GM12878 (cell line): ENCODE measurements at regions not wholly inside any gene's neighbourhood (a gene's known extent, or its start where the extent isn't known, plus 50 kb on each side); places are given as distances from the start of the nearest gene placed in this dataset.

Experiments
- ATAC-seq: fragments of 200-7000 bp; cut with Tn5 transposase; 3 replicates; pipeline ENCODE4 v1.9.1; 2020; ENCODE audit warnings: mild to moderate bottlenecking, moderate library complexity
- BruUV-seq: library from RNA; stranded (reverse); fragments of 400-500 nt; replicated peaks from 2 replicates; lab custom pipeline; 2021; lab: Mats Ljungman, UMichigan
- CTCF ChIA-PET: fragments of 300-600 bp; sonication (Branson Sonifier 250); formaldehyde crosslinking; extraction: SDS; loops from one replicate; lab custom pipeline; 2021; ENCODE audit warnings: inconsistent platforms; lab: Yijun Ruan, JAX
- POLR2A ChIA-PET: fragments of 350-600 bp; formaldehyde crosslinking; extraction: SDS; loops from one replicate; lab custom pipeline; 2021; ENCODE audit warnings: inconsistent platforms; lab: Charles Lee
- RAD21 ChIA-PET: fragments of 300-600 bp; sonication (Branson Sonifier 250); formaldehyde crosslinking; loops from one replicate; lab custom pipeline; 2023; ENCODE audit warnings: antibody characterized with exemption; ENCODE audit not compliant: unreplicated experiment; lab: Charles Lee
- SMC1A ChIA-PET: fragments of 300-600 bp; sonication (Branson Sonifier 250); formaldehyde crosslinking; loops from one replicate; lab custom pipeline; 2023; ENCODE audit not compliant: unreplicated experiment, uncharacterized antibody; lab: Charles Lee
- DNase-seq: peaks from one replicate; pipeline ENCODE4 v3.0.0-alpha.2; 2011; ENCODE audit warnings: low read depth, low spot score
- FAIRE-seq: peaks from 3 replicates; lab custom pipeline; 2011; peaks lifted over from hg19 to GRCh38; lab: Jason Lieb, UNC
- H2AFZ ChIP-seq: 2 replicates; pipeline ENCODE4 v1.6.0; 2011; ENCODE audit warnings: low read depth, low read length, control low read depth; ENCODE audit not compliant: control insufficient read depth
- H3K27ac ChIP-seq: 2 replicates; pipeline ENCODE4 v1.5.1; 2011; ENCODE audit warnings: control low read depth; ENCODE audit not compliant: control insufficient read depth, insufficient read depth
- H3K27me3 ChIP-seq, 2 experiments: replicated peaks in 1 of 2; 2 replicates each; pipeline versions ENCODE4 v1.6.0 to v1.6.1; 2011; ENCODE audit warnings: low read length in 1 of 2; ENCODE audit not compliant: control insufficient read depth in 2 of 2, insufficient read depth in 2 of 2
- H3K36me3 ChIP-seq, 2 experiments: 2 replicates each; pipeline ENCODE4 v1.5.1; 2011; ENCODE audit warnings: low read length in 1 of 2; ENCODE audit not compliant: control insufficient read depth in 2 of 2, insufficient read depth in 2 of 2
- H3K4me1 ChIP-seq: 2 replicates; pipeline ENCODE4 v1.6.1; 2011; ENCODE audit warnings: mild to moderate bottlenecking, low read length, moderate library complexity, mixed read lengths; ENCODE audit not compliant: control insufficient read depth, insufficient read depth
- H3K4me2 ChIP-seq: 2 replicates; pipeline ENCODE4 v1.6.0; 2011; ENCODE audit warnings: control low read depth; ENCODE audit not compliant: control insufficient read depth, insufficient read depth
- H3K4me3 ChIP-seq: fragments of 200-600 bp; sonication (generic); 2 replicates; pipeline ENCODE4 v1.5.1; 2016
- H3K79me2 ChIP-seq: 2 replicates; pipeline ENCODE4 v1.6.0; 2011; ENCODE audit warnings: low read length; ENCODE audit not compliant: control insufficient read depth, insufficient read depth
- H3K9ac ChIP-seq: 2 replicates; pipeline ENCODE4 v1.8.0; 2011; ENCODE audit warnings: low read length, control low read depth, mixed read lengths; ENCODE audit not compliant: control insufficient read depth, insufficient read depth
- H3K9me3 ChIP-seq: replicated peaks from 3 replicates; pipeline ENCODE4 v1.5.1; 2011; ENCODE audit warnings: mild to moderate bottlenecking, low read length; ENCODE audit not compliant: control insufficient read depth, insufficient read depth
- H4K20me1 ChIP-seq: 2 replicates; pipeline ENCODE4 v1.6.0; 2011; ENCODE audit not compliant: control insufficient read depth, insufficient read depth
- BACH1 ChIP-seq: fragments of 450-650 bp; IDR thresholded peaks from 2 replicates; pipeline ENCODE4 v1.6.1; 2017; ENCODE audit warnings: mild to moderate bottlenecking, borderline replicate concordance
- CBX5 ChIP-seq: sonication (generic); IDR thresholded peaks from 2 replicates; pipeline ENCODE4 v1.6.1; 2016; ENCODE audit warnings: low read depth, moderate library complexity, mild to moderate bottlenecking, inconsistent platforms
- EP300 ChIP-seq, 2 experiments: fragments of 150-350 bp in 1 of 2; IDR thresholded peaks; 2 replicates each; pipeline ENCODE4 v1.6.1; 2011 to 2012; ENCODE audit warnings: low read depth in 2 of 2, low read length in 2 of 2, borderline replicate concordance in 1 of 2, improper control_type of control experiment in 1 of 2, inconsistent platforms in 1 of 2; ENCODE audit not compliant: control insufficient read depth in 1 of 2
- LARP7 ChIP-seq: fragments of 450-650 bp; IDR thresholded peaks from 2 replicates; pipeline ENCODE4 v1.6.1; 2017; ENCODE audit warnings: mild to moderate bottlenecking
- PAX5 ChIP-seq: IDR thresholded peaks from 2 replicates; pipeline ENCODE4 v1.6.1; 2011; ENCODE audit warnings: low read depth, low read length, borderline replicate concordance
- POLR2A ChIP-seq: IDR thresholded peaks from 2 replicates; pipeline ENCODE4 v1.6.1; 2011; ENCODE audit warnings: low read depth, mild to moderate bottlenecking, low read length
- POLR2AphosphoS5 ChIP-seq: IDR thresholded peaks from 2 replicates; pipeline ENCODE4 v1.6.1; 2011; ENCODE audit warnings: mild to moderate bottlenecking, low read length, inconsistent platforms
- POU2F2 ChIP-seq: IDR thresholded peaks from 3 replicates; pipeline ENCODE4 v1.6.1; 2011; ENCODE audit warnings: low read depth, mild to moderate bottlenecking, low read length, borderline replicate concordance
- RUNX3 ChIP-seq: IDR thresholded peaks from 2 replicates; pipeline ENCODE4 v1.6.1; 2012; ENCODE audit warnings: low read length, inconsistent platforms
- SP1 ChIP-seq: IDR thresholded peaks from one replicate; pipeline ENCODE4 v1.6.1; 2011; ENCODE audit warnings: low read depth, low read length
- STAT3 ChIP-seq: IDR thresholded peaks from 2 replicates; pipeline ENCODE4 v1.6.1; 2011; ENCODE audit warnings: low read depth, low read length, improper control_type of control experiment
- TARDBP ChIP-seq: IDR thresholded peaks from 2 replicates; pipeline ENCODE4 v1.6.1; 2016; ENCODE audit warnings: borderline replicate concordance
- ZNF384 ChIP-seq: IDR thresholded peaks from 2 replicates; pipeline ENCODE4 v1.6.1; 2012; ENCODE audit warnings: low read depth, mild to moderate bottlenecking, low read length, improper control_type of control experiment, borderline replicate concordance
- WGBS: methylation state at CpG from one replicate; pipeline ENCODE4 v1.1.6; 2016; ENCODE audit warnings: low lambda C conversion rate; ENCODE audit not compliant: insufficient replicate concordance, insufficient coverage; ENCODE audit errors: missing lambda C conversion rate; 5-methylcytosine and 5-hydroxymethylcytosine counted together
- in situ Hi-C: fragments of 300-500 bp; cut with MboI; formaldehyde crosslinking; loops from 9 replicates; pipeline ENCODE4 v1.14.3; 2018; ENCODE audit warnings: mixed read lengths
- intact Hi-C: fragments of 100-400 bp; cut with micrococcal nuclease; formaldehyde crosslinking; loops from one replicate; pipeline ENCODE4 v1.14.2; 2022; ENCODE audit not compliant: unreplicated experiment
- TF ChIP-seq, protein P1 (sequence below): fragments of 450-650 bp; IDR thresholded peaks from 2 replicates; pipeline ENCODE4 v1.6.1; 2017; ENCODE audit warnings: mild to moderate bottlenecking, low read depth, inconsistent platforms; ENCODE audit not compliant: poor library complexity, severe bottlenecking
- TF ChIP-seq, protein P2 (sequence below): IDR thresholded peaks from 2 replicates; pipeline ENCODE4 v1.6.1; 2011; ENCODE audit warnings: mild to moderate bottlenecking, low read depth, low read length, moderate library complexity; ENCODE audit not compliant: insufficient replicate concordance

DNA sequence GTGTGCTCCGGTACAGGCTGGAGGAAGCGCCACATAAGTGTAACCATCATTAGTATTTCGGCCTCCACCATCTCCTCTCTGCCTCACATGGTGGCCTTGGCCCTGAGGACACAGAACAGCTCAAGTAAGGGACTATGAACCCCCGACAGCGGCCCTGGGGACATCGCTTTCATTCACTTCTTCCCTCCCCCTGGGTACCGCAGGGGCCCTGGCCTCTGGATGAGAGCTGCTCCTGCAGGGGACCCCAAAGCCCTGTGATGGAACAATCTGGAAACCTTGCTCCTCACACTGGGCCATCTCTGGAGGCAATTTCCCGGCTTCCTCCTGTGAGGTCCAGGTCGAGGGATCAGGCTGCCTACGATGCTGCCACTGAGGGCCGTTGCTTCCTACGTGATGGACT is 565.5 kb downstream of the BRD1 start:
- Histone ChIP-seq H3K4me3 (no peak overlapping the region), H3K79me2 (no peaks in the 10 kb centered on the region)
- TF ChIP-seq PAX5 (no peak), TARDBP (no peak), RUNX3 (no peak), STAT3 (no peak), POU2F2 (no peak)
- TF ChIP-seq, protein P1, sequence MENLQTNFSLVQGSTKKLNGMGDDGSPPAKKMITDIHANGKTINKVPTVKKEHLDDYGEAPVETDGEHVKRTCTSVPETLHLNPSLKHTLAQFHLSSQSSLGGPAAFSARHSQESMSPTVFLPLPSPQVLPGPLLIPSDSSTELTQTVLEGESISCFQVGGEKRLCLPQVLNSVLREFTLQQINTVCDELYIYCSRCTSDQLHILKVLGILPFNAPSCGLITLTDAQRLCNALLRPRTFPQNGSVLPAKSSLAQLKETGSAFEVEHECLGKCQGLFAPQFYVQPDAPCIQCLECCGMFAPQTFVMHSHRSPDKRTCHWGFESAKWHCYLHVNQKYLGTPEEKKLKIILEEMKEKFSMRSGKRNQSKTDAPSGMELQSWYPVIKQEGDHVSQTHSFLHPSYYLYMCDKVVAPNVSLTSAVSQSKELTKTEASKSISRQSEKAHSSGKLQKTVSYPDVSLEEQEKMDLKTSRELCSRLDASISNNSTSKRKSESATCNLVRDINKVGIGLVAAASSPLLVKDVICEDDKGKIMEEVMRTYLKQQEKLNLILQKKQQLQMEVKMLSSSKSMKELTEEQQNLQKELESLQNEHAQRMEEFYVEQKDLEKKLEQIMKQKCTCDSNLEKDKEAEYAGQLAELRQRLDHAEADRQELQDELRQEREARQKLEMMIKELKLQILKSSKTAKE: no peak
- TF ChIP-seq, all 136 proteins: peak for 0
- no peaks in the 10 kb centered on the region for H3K36me3 ChIP-seq
- in situ Hi-C loops (no loop called here), intact Hi-C loops (no loop called here)
- H3K27me3 ChIP-seq: no peaks in the 10 kb centered on the region
- no peaks in the 10 kb centered on the region; the same call in 2 of the 3 replicates for H3K9me3 ChIP-seq
- no peak overlapping the region for H2AFZ ChIP-seq
- WGBS: 30% methylated on average over 12 of the region's 12 CpGs
- H4K20me1 ChIP-seq: no peaks in the 10 kb centered on the region
- ChIA-PET SMC1A (no interaction called here), CTCF (no interaction called here), RAD21 (no interaction called here), POLR2A (no interaction called here)
- ATAC-seq (no peak), FAIRE-seq (no peak), DNase-seq (no peak)
- H3K27ac ChIP-seq: no peak overlapping the region
- no peak overlapping the region for H3K9ac ChIP-seq
- no TSS peak for BruUV-seq
- H3K4me2 ChIP-seq: no peak overlapping the region
- H3K4me1 ChIP-seq: no peaks in the 10 kb centered on the region

DNA sequence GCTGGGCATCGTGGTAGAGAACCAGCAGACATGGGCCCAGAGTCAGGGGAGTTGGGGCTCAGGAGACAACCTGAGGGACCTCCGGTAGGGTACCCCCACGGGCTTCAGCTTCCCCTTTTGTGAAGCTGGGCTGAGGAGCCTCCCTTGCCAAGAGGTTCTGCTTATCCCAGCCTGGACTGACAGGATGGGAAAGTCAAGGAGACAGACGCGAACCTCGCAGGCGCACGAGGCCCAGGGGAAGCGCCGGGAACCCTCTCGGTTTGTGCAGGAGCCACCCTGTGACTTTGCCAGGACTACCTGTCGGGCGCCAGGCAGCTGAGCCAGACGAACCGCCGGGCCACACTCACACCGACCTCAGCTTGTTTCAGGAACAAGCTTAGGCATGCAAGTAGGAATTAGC is 566.1 kb downstream of the BRD1 start:
- ChIA-PET POLR2A (no interaction called here), SMC1A (no interaction called here), RAD21 (no interaction called here)
- H3K4me1 ChIP-seq: no peaks in the 10 kb centered on the region
- no peak overlapping the region for H3K9ac ChIP-seq
- intact Hi-C loops: no loop called here
- H3K79me2 ChIP-seq: no peaks in the 10 kb centered on the region
- FAIRE-seq: no peak
- H3K4me2 ChIP-seq: no peak overlapping the region
- WGBS: 53% methylated on average over 17 of the region's 17 CpGs
- H3K27ac ChIP-seq: no peak overlapping the region
- TF ChIP-seq POLR2AphosphoS5 (no peak), SP1 (no peak), ZNF384 (no peak), EP300 (IDR thresholded peaks at IDR 0.05; ENCODE audit: borderline replicate concordance in 1 of 2, control insufficient read depth in 1 of 2, low read depth in 2 of 2, low read length in 2 of 2) (no peak), CBX5 (no peak), POLR2A (no peak), BACH1 (no peak), LARP7 (no peak)
- TF ChIP-seq, protein P2, sequence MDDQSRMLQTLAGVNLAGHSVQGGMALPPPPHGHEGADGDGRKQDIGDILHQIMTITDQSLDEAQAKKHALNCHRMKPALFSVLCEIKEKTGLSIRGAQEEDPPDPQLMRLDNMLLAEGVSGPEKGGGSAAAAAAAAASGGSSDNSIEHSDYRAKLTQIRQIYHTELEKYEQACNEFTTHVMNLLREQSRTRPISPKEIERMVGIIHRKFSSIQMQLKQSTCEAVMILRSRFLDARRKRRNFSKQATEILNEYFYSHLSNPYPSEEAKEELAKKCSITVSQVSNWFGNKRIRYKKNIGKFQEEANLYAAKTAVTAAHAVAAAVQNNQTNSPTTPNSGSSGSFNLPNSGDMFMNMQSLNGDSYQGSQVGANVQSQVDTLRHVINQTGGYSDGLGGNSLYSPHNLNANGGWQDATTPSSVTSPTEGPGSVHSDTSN: no peak
- TF ChIP-seq, all 136 proteins: peak for 0
- H3K4me3 ChIP-seq: no peak overlapping the region
- H3K36me3 ChIP-seq: no peaks in the 10 kb centered on the region
- no peak overlapping the region for H2AFZ ChIP-seq
- BruUV-seq: no TSS peak
- DNase-seq (no peak), ATAC-seq (no peak)
- no peaks in the 10 kb centered on the region for H4K20me1 ChIP-seq
- no peaks in the 10 kb centered on the region for H3K27me3 ChIP-seq
- H3K9me3 ChIP-seq: no peaks in the 10 kb centered on the region; the same call in 2 of the 3 replicates
- in situ Hi-C loops: no loop called here
- CTCF ChIA-PET: no interaction called here
